Esophagus muscularis mucosa (tissue), 3 donors: ENCODE measurements at regions not wholly inside any gene's neighbourhood (a gene's known extent, or its start where the extent isn't known, plus 50 kb on each side); places are given as distances from the start of the nearest gene placed in this dataset.

Experiments
- CTCF ChIP-seq, 3 experiments: fragments of 200-600 bp in 2 of 3; fragments of 450-650 bp in 1 of 3; sonication (generic) in 2 of 3; IDR thresholded peaks; one replicate each; pipeline ENCODE4 v1.5.1; 2017 to 2019; ENCODE audit warnings: antibody characterized with exemption in 3 of 3, mild to moderate bottlenecking in 2 of 3, moderate library complexity in 1 of 3
- POLR2AphosphoS5 ChIP-seq, 2 donors: sonication (generic); formaldehyde crosslinking; IDR thresholded peaks; one replicate each; pipeline ENCODE4 v1.6.1; 2017; ENCODE audit warnings: antibody characterized with exemption in 2 of 2

GRCh38 chr22:27372364-27372763 is 429.2 kb downstream of the MN1 start:
- no peak for TF ChIP-seq POLR2AphosphoS5 (IDR thresholded peaks at IDR 0.05)
- TF ChIP-seq CTCF (IDR thresholded peaks at IDR 0.05): no peak
